H1 (cell line): ENCODE measurements at regions not wholly inside any gene's neighbourhood (a gene's known extent, or its start where the extent isn't known, plus 50 kb on each side); places are given as distances from the start of the nearest gene placed in this dataset.

ENCODE experiments used
- ASH2L ChIP-seq: fragments of 200-600, 300-600 bp; sonication (generic); IDR thresholded peaks from one replicate; pipeline ENCODE4 v1.7.1; 2017; ENCODE audit warnings: low read length
- CHD2 ChIP-seq: IDR thresholded peaks from 2 replicates; pipeline ENCODE4 v1.6.1; 2012; ENCODE audit warnings: low read length, improper control_type of control experiment
- EZH2 ChIP-seq: fragments of 200-600 bp; sonication (generic); IDR thresholded peaks from 2 replicates; pipeline ENCODE4 v1.7.1; 2012; ENCODE audit warnings: low read depth, mild to moderate bottlenecking, moderate library complexity, low read length, inconsistent platforms; ENCODE audit not compliant: severe bottlenecking
- HDAC2 ChIP-seq, 2 experiments: fragments of 300-600 bp in 1 of 2; sonication (generic) in 1 of 2; IDR thresholded peaks; 2 replicates each; pipeline ENCODE4 v1.6.1; 2011 to 2012; ENCODE audit warnings: low read depth in 2 of 2, low read length in 2 of 2, mild to moderate bottlenecking in 2 of 2, moderate library complexity in 2 of 2, borderline replicate concordance in 1 of 2, inconsistent platforms in 1 of 2
- POLR2A ChIP-seq, 2 experiments: IDR thresholded peaks; 1 replicate in 1 of 2; 2 replicates in 1 of 2; pipeline ENCODE4 v1.6.1; 2011; ENCODE audit warnings: low read depth in 2 of 2, low read length in 2 of 2, mild to moderate bottlenecking in 2 of 2; ENCODE audit errors: control extremely low read depth in 1 of 2
- POLR2AphosphoS5 ChIP-seq: IDR thresholded peaks from 2 replicates; pipeline ENCODE4 v1.6.1; 2011; ENCODE audit warnings: low read depth, low read length
- RAD21 ChIP-seq, 2 experiments: IDR thresholded peaks in 1 of 2; conservative IDR thresholded peaks in 1 of 2; 2 replicates each; pipeline ENCODE4 v1.6.1; 2011; ENCODE audit warnings: low read depth in 2 of 2, low read length in 2 of 2, improper control_type of control experiment in 1 of 2, inconsistent platforms in 1 of 2, mild to moderate bottlenecking in 1 of 2, moderate library complexity in 1 of 2
- SP1 ChIP-seq: IDR thresholded peaks from 2 replicates; pipeline ENCODE4 v1.6.1; 2011; ENCODE audit warnings: low read depth, low read length
- TF ChIP-seq, protein P1 (sequence below), 3 experiments: IDR thresholded peaks; 1 replicate in 2 of 3; 2 replicates in 1 of 3; pipeline versions ENCODE4 v1.5.1 to v1.6.1; 2011; ENCODE audit warnings: low read length in 3 of 3, mild to moderate bottlenecking in 3 of 3, inconsistent platforms in 2 of 3, low read depth in 1 of 3, moderate library complexity in 1 of 3; ENCODE audit not compliant: insufficient read depth in 1 of 3; ENCODE audit errors: control extremely low read depth in 1 of 3
- TF ChIP-seq, protein P2 (sequence below): IDR thresholded peaks from 2 replicates; pipeline ENCODE4 v1.6.1; 2012; ENCODE audit warnings: inconsistent platforms
- TF ChIP-seq, protein P3 (sequence below): IDR thresholded peaks from 2 replicates; pipeline ENCODE4 v1.6.1; 2011; ENCODE audit warnings: low read length, improper control_type of control experiment

DNA sequence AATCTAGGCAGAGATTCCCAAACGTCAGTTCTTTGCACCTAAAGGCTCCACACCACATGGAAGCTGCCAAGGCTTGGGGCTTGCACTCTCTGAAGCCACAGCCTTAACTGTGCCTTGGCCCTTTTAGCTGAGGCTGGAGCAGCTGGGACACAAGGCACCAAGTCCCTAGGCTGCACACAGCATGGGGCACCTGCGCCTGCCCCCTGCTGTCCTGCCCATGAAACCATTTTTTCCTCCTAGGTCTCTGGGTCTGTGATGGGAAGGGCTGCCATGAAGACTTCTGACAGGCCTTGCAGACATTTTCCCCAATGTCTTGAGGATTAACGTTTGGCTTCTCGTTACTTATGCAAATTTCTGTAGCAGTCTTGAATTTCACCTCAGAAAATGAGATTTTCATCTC is 241.5 kb downstream of the OSR1 start:
- TF ChIP-seq, protein P1, sequence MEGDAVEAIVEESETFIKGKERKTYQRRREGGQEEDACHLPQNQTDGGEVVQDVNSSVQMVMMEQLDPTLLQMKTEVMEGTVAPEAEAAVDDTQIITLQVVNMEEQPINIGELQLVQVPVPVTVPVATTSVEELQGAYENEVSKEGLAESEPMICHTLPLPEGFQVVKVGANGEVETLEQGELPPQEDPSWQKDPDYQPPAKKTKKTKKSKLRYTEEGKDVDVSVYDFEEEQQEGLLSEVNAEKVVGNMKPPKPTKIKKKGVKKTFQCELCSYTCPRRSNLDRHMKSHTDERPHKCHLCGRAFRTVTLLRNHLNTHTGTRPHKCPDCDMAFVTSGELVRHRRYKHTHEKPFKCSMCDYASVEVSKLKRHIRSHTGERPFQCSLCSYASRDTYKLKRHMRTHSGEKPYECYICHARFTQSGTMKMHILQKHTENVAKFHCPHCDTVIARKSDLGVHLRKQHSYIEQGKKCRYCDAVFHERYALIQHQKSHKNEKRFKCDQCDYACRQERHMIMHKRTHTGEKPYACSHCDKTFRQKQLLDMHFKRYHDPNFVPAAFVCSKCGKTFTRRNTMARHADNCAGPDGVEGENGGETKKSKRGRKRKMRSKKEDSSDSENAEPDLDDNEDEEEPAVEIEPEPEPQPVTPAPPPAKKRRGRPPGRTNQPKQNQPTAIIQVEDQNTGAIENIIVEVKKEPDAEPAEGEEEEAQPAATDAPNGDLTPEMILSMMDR (IDR thresholded peaks at IDR 0.05; ENCODE audit: control extremely low read depth in 1 of 3, insufficient read depth in 1 of 3, low read depth in 1 of 3, low read length in 3 of 3) = no peak
- TF ChIP-seq, protein P2, sequence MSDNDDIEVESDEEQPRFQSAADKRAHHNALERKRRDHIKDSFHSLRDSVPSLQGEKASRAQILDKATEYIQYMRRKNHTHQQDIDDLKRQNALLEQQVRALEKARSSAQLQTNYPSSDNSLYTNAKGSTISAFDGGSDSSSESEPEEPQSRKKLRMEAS = no peak
- TF ChIP-seq SP1 (no peak), POLR2AphosphoS5 (no peak), HDAC2 (IDR thresholded peaks at IDR 0.05; ENCODE audit: borderline replicate concordance in 1 of 2, low read depth in 2 of 2, low read length in 2 of 2) (no peak), EZH2 (no peak), POLR2A (IDR thresholded peaks at IDR 0.05; ENCODE audit: control extremely low read depth in 1 of 2, low read depth in 2 of 2, low read length in 2 of 2) (no peak), ASH2L (no peak), RAD21 (IDR thresholded peaks at IDR 0.05 in 1 of 2, conservative IDR thresholded peaks at IDR 0.05 in 1 of 2; ENCODE audit: low read depth in 2 of 2, low read length in 2 of 2) (no peak), CHD2 (no peak)
- TF ChIP-seq, protein P3, sequence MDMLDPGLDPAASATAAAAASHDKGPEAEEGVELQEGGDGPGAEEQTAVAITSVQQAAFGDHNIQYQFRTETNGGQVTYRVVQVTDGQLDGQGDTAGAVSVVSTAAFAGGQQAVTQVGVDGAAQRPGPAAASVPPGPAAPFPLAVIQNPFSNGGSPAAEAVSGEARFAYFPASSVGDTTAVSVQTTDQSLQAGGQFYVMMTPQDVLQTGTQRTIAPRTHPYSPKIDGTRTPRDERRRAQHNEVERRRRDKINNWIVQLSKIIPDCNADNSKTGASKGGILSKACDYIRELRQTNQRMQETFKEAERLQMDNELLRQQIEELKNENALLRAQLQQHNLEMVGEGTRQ = no peak
